ENCODE measurements at regions not wholly inside any gene's neighbourhood (a gene's known extent, or its start where the extent isn't known, plus 50 kb on each side); places are given as distances from the start of the nearest gene placed in this dataset.
"Not testable (repeated sequence)": the region's sequence is repeated elsewhere in the genome, so short reads cannot be mapped to it uniquely, and the experiment has no call there.

DNA sequence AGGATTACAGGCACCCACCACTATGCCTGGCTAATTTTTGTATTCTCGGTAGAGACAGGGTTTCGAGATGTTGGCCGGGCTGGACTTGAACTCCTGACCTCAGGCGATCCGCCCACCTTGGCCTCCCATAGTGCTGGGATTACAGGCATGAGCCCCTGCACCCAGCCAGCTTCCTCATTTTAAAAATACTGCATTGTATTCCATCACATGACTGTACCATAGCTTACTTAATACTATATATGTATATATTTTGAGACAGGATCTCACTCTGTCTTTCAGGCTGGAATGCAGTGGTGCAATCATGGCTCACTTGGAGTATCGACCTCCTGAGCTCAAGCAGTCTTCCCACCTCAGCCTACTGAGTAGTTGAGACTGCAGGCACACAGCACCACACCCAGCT is 459.5 kb upstream of the AMELY start:
- not testable (repeated sequence) for H3K36me3 ChIP-seq (ENCODE audit: control insufficient read depth, insufficient read depth, low read length); H3K27me3 ChIP-seq (ENCODE audit: control insufficient read depth, insufficient read depth, low read length); H3K27ac ChIP-seq (ENCODE audit: low read depth, low read length); H3K9me3 ChIP-seq (ENCODE audit: control insufficient read depth, insufficient read depth, low read length); DNase-seq (ENCODE audit: low read depth in 4 of 6, low spot score in 6 of 6); H3K4me3 ChIP-seq (ENCODE audit: low read depth, low read length); H3K4me1 ChIP-seq (ENCODE audit: control insufficient read depth, insufficient read depth, low read length)
- WGBS (ENCODE audit: insufficient coverage) = no CpG with 5 or more reads among the region's 6 CpGs

DNA sequence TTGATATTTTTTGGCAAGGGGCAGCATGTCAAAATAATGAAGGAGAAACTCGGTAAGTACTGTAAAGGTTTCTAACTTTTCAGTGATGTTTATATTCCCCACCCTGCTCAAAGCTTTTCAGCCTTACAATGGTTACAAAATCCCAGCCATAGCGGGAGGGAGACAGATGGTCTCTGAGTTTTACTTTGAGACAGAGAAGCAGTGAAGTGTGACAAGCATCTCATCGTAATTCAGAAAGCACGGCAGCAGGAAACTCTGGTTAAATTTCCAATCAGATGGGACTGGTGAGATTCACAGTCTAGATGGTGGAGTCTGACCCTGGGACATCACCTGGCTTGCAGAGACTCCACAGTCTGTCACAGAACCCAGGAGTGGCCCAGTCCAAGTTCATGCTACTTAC is 448.0 kb upstream of the AMELY start:
- Histone ChIP-seq H3K4me1 (ENCODE audit: control insufficient read depth, insufficient read depth, low read length) (no peaks in the 10 kb centered on the region), H3K27me3 (ENCODE audit: control insufficient read depth, insufficient read depth, low read length) (no peaks in the 10 kb centered on the region), H3K4me3 (ENCODE audit: low read depth, low read length) (no peak overlapping the region), H3K9me3 (ENCODE audit: control insufficient read depth, insufficient read depth, low read length) (no peaks in the 10 kb centered on the region), H3K27ac (ENCODE audit: low read depth, low read length) (no peak overlapping the region), H3K36me3 (ENCODE audit: control insufficient read depth, insufficient read depth, low read length) (no peaks in the 10 kb centered on the region)
- WGBS (ENCODE audit: insufficient coverage) = no CpG with 5 or more reads among the region's 4 CpGs
- DNase-seq (ENCODE audit: low read depth in 4 of 6, low spot score in 6 of 6) = peak in 1 of 6 donors; percentile 38

DNA sequence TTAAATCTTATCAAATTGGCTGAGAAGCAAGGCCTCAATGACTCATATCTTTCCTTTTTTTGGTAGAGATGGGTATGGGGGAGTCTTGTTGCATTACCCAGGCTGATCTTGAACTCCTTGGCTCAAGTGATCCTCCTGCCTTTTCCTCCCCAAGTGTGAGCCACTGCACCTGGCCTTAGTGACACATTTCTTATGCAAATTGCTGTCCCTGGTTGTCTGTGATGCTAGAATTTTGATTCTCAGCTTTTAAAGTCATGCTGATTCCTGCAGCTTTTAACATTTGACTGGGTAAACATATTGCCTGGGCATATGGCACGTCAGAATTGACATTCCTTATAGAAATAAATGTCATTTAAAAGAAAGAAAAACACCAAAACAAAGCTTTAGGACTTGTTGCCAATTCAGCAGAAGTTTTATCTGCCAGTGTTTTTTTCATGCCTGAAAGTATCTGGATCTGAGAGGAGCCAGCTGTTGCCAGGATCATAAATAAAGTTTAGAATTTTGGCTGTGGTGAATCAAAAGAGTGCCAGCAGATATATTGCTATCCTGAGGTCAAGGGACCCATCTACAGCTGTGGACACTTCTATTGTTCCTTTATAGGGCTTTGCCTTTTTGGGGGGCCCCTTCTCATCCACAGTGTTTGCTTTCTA is 446.7 kb upstream of the AMELY start:
- no peaks in the 10 kb centered on the region for H3K36me3 ChIP-seq (ENCODE audit: control insufficient read depth, insufficient read depth, low read length)
- H3K27me3 ChIP-seq (ENCODE audit: control insufficient read depth, insufficient read depth, low read length) = no peaks in the 10 kb centered on the region
- peak in 1 of 6 donors; percentile 13 for DNase-seq (ENCODE audit: low read depth in 4 of 6, low spot score in 6 of 6)
- H3K27ac ChIP-seq (ENCODE audit: low read depth, low read length) = no peak overlapping the region
- H3K4me3 ChIP-seq (ENCODE audit: low read depth, low read length) = no peak overlapping the region
- H3K9me3 ChIP-seq (ENCODE audit: control insufficient read depth, insufficient read depth, low read length) = no peaks in the 10 kb centered on the region
- no peaks in the 10 kb centered on the region for H3K4me1 ChIP-seq (ENCODE audit: control insufficient read depth, insufficient read depth, low read length)
- WGBS (ENCODE audit: insufficient coverage) = no CpG with 5 or more reads among the region's 1 CpG

DNA sequence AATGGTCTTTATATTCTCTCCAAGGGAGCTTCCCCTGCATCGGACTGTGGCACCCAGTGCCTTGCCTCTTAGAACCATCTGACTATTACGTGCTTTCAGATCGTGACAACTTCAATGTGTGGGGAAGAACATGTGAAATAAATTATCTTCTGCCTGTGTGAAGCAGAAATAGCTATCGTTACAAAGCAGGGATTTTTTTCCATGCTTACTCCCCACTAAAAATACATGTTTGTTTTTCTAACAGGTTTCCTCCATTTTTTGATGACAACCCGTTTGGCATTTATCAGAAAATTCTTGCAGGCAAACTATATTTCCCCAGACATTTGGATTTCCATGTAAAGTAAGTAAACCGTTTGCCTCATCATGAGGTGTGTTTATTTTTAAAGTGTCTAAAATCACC is 444.3 kb upstream of the AMELY start:
- H3K4me3 ChIP-seq (ENCODE audit: low read depth, low read length); H3K36me3 ChIP-seq (ENCODE audit: control insufficient read depth, insufficient read depth, low read length); H3K9me3 ChIP-seq (ENCODE audit: control insufficient read depth, insufficient read depth, low read length); H3K4me1 ChIP-seq (ENCODE audit: control insufficient read depth, insufficient read depth, low read length); H3K27ac ChIP-seq (ENCODE audit: low read depth, low read length); H3K27me3 ChIP-seq (ENCODE audit: control insufficient read depth, insufficient read depth, low read length); DNase-seq (ENCODE audit: low read depth in 4 of 6, low spot score in 6 of 6): not testable (repeated sequence)
- WGBS (ENCODE audit: insufficient coverage) = no CpG with 5 or more reads among the region's 6 CpGs

DNA sequence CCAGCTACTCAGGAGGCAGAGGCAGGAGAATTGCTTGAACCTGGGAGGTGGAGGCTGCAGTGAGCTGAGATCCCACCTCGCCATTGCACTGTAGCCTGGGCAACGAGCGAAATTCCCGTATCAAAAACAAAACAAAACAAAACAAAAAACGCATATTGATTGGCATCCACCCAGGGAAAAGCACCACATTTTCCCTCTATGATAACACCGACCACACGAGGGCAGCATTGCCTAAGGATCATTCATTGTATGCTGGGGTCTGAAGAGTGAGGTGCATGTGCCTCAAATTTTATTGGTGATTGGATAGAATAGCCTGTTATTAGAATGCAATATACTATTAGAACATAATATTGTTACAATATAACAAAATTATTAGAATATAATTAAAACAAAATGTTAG is 433.1 kb upstream of the AMELY start:
- no peak overlapping the region for H3K4me3 ChIP-seq (ENCODE audit: low read depth, low read length)
- no peaks in the 10 kb centered on the region for H3K36me3 ChIP-seq (ENCODE audit: control insufficient read depth, insufficient read depth, low read length)
- no peak overlapping the region for H3K27ac ChIP-seq (ENCODE audit: low read depth, low read length)
- H3K27me3 ChIP-seq (ENCODE audit: control insufficient read depth, insufficient read depth, low read length) = no peaks in the 10 kb centered on the region
- no peaks in the 10 kb centered on the region for H3K9me3 ChIP-seq (ENCODE audit: control insufficient read depth, insufficient read depth, low read length)
- DNase-seq (ENCODE audit: low read depth in 4 of 6, low spot score in 6 of 6) = peak in 3 of 6 donors; percentile 9 to 81 (median 36)
- H3K4me1 ChIP-seq (ENCODE audit: control insufficient read depth, insufficient read depth, low read length) = no peaks in the 10 kb centered on the region
- no CpG with 5 or more reads among the region's 7 CpGs for WGBS (ENCODE audit: insufficient coverage)

DNA sequence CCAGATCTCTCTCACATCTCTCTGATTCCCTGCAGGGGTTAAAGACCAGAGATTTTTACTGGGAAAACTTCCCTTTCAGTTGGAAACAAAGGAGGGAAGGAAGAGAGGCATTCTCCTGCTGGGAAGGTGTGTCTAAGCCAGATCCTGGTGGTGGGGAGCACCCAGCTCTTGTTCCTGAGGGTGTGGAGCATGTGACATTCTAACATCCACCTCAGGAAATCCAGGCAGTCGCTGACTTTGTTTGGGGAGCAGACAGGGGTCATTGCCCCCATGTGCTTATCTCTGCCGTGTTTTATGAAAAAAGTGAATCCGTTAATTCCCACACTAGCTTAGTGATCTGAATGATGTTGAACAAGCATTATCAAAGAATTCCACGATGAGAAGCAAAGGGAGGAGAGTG is 431.7 kb upstream of the AMELY start:
- no peaks in the 10 kb centered on the region for H3K4me1 ChIP-seq (ENCODE audit: control insufficient read depth, insufficient read depth, low read length)
- WGBS (ENCODE audit: insufficient coverage) = no CpG with 5 or more reads among the region's 4 CpGs
- no peaks in the 10 kb centered on the region for H3K27me3 ChIP-seq (ENCODE audit: control insufficient read depth, insufficient read depth, low read length)
- H3K36me3 ChIP-seq (ENCODE audit: control insufficient read depth, insufficient read depth, low read length) = no peaks in the 10 kb centered on the region
- H3K9me3 ChIP-seq (ENCODE audit: control insufficient read depth, insufficient read depth, low read length) = no peaks in the 10 kb centered on the region
- no peak overlapping the region for H3K27ac ChIP-seq (ENCODE audit: low read depth, low read length)
- DNase-seq (ENCODE audit: low read depth in 4 of 6, low spot score in 6 of 6) = no peak
- H3K4me3 ChIP-seq (ENCODE audit: low read depth, low read length) = no peak overlapping the region

DNA sequence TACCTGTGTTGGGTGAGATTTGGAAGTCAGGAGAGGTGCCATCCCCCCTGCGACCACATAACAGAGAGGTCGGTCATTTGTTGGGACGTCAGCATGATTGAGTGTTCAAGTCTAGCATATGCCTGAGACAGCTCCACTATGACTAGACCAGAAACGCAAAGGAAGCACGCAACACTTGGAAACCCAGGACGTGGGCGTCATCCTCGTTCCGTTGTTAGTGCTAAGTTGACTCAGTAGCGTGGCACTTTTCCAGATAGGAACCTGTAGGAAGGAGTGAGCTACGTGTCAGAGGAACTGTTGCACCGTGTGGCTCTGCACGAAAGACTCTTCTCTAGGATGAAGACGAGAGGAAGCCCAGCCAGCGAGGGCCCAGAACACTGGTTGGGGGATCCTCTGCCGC is 431.2 kb upstream of the AMELY start:
- H3K36me3 ChIP-seq (ENCODE audit: control insufficient read depth, insufficient read depth, low read length); H3K27ac ChIP-seq (ENCODE audit: low read depth, low read length); H3K4me3 ChIP-seq (ENCODE audit: low read depth, low read length); H3K27me3 ChIP-seq (ENCODE audit: control insufficient read depth, insufficient read depth, low read length); H3K9me3 ChIP-seq (ENCODE audit: control insufficient read depth, insufficient read depth, low read length); H3K4me1 ChIP-seq (ENCODE audit: control insufficient read depth, insufficient read depth, low read length); DNase-seq (ENCODE audit: low read depth in 4 of 6, low spot score in 6 of 6): not testable (repeated sequence)
- WGBS (ENCODE audit: insufficient coverage) = no CpG with 5 or more reads among the region's 16 CpGs

DNA sequence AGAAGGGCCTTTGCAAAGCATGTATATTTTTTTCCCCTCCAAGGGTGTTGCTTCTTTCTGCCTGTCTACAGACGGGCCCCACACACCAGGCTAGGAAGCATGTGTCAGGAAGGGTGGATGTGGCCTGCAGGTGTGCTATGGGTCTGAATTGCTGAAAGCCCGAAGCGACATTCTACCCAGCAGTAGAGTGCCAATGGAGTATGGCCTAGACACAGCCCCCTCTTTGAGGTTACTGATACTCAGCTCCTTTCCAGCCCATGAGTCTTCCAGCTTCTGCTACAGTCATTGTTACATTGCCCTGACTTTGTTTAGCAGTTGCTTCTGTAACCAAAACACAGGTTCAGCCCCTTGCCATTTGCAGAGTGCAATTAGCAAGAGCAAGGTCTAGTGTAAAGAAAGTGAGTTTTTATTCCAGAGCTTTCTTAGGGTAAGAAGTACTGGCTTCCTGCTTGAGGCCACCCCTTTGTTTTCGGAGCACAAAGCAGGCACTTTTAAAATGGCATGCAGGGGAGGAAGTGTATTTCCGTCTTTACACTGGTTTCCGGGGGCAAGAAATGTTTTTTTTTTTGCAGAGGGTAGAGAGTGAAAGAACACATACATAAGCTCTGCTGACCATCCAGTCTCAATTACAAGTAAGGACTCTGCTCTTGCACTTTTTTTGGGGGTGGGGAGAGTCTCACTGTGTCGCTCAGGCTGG is 428.0 kb upstream of the AMELY start:
- WGBS (ENCODE audit: insufficient coverage) = no CpG with 5 or more reads among the region's 7 CpGs
- no peak overlapping the region for H3K4me3 ChIP-seq (ENCODE audit: low read depth, low read length)

DNA sequence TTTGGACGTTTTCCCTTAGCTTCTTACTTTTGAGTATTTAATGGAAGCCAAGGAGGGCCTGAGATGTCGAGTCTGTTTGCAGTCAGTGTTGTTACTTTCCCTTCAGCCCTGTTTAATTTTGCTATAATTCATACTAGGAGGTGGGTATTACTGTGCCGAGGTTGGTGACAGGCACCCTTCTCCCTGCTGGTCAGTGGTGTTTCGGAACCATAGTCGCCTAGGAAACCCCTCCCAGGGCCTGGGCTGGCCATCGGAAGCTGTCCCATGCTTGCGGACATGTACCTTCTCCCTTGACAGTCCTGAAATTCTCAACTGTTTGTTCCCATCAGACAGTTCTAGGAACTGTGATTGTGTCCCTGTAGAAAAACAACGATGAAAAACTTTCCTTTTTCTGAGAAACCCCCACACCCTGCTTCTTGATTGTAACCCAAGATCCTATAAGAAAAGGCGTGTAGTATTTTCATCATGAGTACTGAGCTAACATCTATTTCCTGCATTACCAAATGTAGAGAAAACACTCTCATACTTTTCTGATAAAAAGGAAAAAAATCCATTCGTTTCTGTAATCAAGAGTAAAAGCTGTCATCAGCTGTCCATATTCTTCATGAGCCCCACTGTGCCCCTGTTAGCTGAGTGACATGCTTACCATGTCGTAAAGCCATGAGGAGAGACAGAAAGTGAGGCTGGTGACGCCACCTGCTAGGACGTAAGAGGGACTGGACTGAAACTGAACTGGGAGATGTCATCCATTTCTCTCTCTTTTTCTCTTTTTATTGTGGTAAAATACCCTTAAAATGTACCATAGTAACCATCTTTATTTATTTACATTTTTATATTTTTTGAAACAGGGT is 424.7 kb upstream of the AMELY start:
- no peak overlapping the region for H3K27ac ChIP-seq (ENCODE audit: low read depth, low read length)
- no peaks in the 10 kb centered on the region for H3K36me3 ChIP-seq (ENCODE audit: control insufficient read depth, insufficient read depth, low read length)
- no peaks in the 10 kb centered on the region for H3K27me3 ChIP-seq (ENCODE audit: control insufficient read depth, insufficient read depth, low read length)
- no peak for DNase-seq (ENCODE audit: low read depth in 4 of 6, low spot score in 6 of 6)
- H3K4me3 ChIP-seq (ENCODE audit: low read depth, low read length) = no peak overlapping the region
- no CpG with 5 or more reads among the region's 13 CpGs for WGBS (ENCODE audit: insufficient coverage)
- no peaks in the 10 kb centered on the region for H3K4me1 ChIP-seq (ENCODE audit: control insufficient read depth, insufficient read depth, low read length)
- H3K9me3 ChIP-seq (ENCODE audit: control insufficient read depth, insufficient read depth, low read length) = no peaks in the 10 kb centered on the region

More for the DNA sequence above, 428.0 kb upstream of the AMELY start:
- no peaks in the 10 kb centered on the region for H3K27me3 ChIP-seq (ENCODE audit: control insufficient read depth, insufficient read depth, low read length)
- H3K4me1 ChIP-seq (ENCODE audit: control insufficient read depth, insufficient read depth, low read length) = no peaks in the 10 kb centered on the region
- no peaks in the 10 kb centered on the region for H3K9me3 ChIP-seq (ENCODE audit: control insufficient read depth, insufficient read depth, low read length)
- H3K27ac ChIP-seq (ENCODE audit: low read depth, low read length) = no peak overlapping the region
- H3K36me3 ChIP-seq (ENCODE audit: control insufficient read depth, insufficient read depth, low read length) = no peaks in the 10 kb centered on the region
- no peak for DNase-seq (ENCODE audit: low read depth in 4 of 6, low spot score in 6 of 6)
